NCI-H2029 (cell line): ENCODE measurements at regions not wholly inside any gene's neighbourhood (a gene's known extent, or its start where the extent isn't known, plus 50 kb on each side); places are given as distances from the start of the nearest gene placed in this dataset.

Experiments used
- DNase-seq: peaks from one replicate; lab custom pipeline; 2025; lab: John Stamatoyannopoulos, UW

- DNase-seq: no peak
Measured at GRCh38 chr14:53355581-53356112, 202.5 kb upstream of the DDHD1 start.

GRCh38 chr14:53354336-53354735 lies 201.2 kb upstream of the DDHD1 start:
- no peak for DNase-seq

GRCh38 chr14:53350866-53351265 lies 197.7 kb upstream of the DDHD1 start:
- DNase-seq: no peak

GRCh38 chr14:53350429-53350828 lies 197.3 kb upstream of the DDHD1 start:
- DNase-seq: no peak

- no peak for DNase-seq
Measured at GRCh38 chr14:53346988-53347387, 193.9 kb upstream of the DDHD1 start.

- DNase-seq: no peak
Measured at GRCh38 chr14:53341324-53341723, 188.2 kb upstream of the DDHD1 start.

GRCh38 chr14:53338192-53338591 lies 185.1 kb upstream of the DDHD1 start:
- DNase-seq: no peak

GRCh38 chr14:53336729-53337128 lies 183.6 kb upstream of the DDHD1 start:
- no peak for DNase-seq

- no peak for DNase-seq
Measured at GRCh38 chr14:53333809-53334208, 180.7 kb upstream of the DDHD1 start.

GRCh38 chr14:53331921-53332320 lies 178.8 kb upstream of the DDHD1 start:
- no peak for DNase-seq

GRCh38 chr14:53331247-53331646 lies 178.1 kb upstream of the DDHD1 start:
- no peak for DNase-seq

GRCh38 chr14:53330441-53330840 lies 177.3 kb upstream of the DDHD1 start:
- DNase-seq: no peak

GRCh38 chr14:53328841-53329240 lies 175.7 kb upstream of the DDHD1 start:
- no peak for DNase-seq

GRCh38 chr14:53327716-53328115 lies 174.6 kb upstream of the DDHD1 start:
- DNase-seq: no peak

- DNase-seq: no peak
Measured at GRCh38 chr14:53325176-53325806, 172.2 kb upstream of the DDHD1 start.

GRCh38 chr14:53316504-53316903 lies 163.4 kb upstream of the DDHD1 start:
- no peak for DNase-seq

- DNase-seq: no peak
Measured at GRCh38 chr14:53310412-53310811, 157.3 kb upstream of the DDHD1 start.

GRCh38 chr14:53306911-53307310 lies 153.8 kb upstream of the DDHD1 start:
- DNase-seq: no peak

- peak; percentile 58 for DNase-seq
Measured at GRCh38 chr14:53306267-53306721, 153.2 kb upstream of the DDHD1 start.

GRCh38 chr14:53304726-53305381 lies 151.7 kb upstream of the DDHD1 start:
- DNase-seq: no peak

GRCh38 chr14:53295985-53296582 lies 143.0 kb upstream of the DDHD1 start:
- peak; percentile 22 for DNase-seq

GRCh38 chr14:53295372-53295771 lies 142.2 kb upstream of the DDHD1 start:
- no peak for DNase-seq

GRCh38 chr14:53286301-53286700 lies 133.2 kb upstream of the DDHD1 start:
- DNase-seq: no peak
